Panc1 (cell line): ENCODE measurements at regions not wholly inside any gene's neighbourhood (a gene's known extent, or its start where the extent isn't known, plus 50 kb on each side); places are given as distances from the start of the nearest gene placed in this dataset.

ENCODE experiments used
- POLR2AphosphoS5 ChIP-seq: IDR thresholded peaks from 2 replicates; pipeline ENCODE4 v1.6.1; 2012; ENCODE audit warnings: mild to moderate bottlenecking, low read depth, low read length, moderate library complexity
- SIN3A ChIP-seq: IDR thresholded peaks from 2 replicates; pipeline ENCODE4 v1.6.1; 2012; ENCODE audit warnings: low read depth, mild to moderate bottlenecking, low read length, moderate library complexity, borderline replicate concordance; ENCODE audit not compliant: insufficient read depth
- TF ChIP-seq, protein P1 (sequence below): fragments of 450-650 bp; IDR thresholded peaks from 2 replicates; pipeline ENCODE4 v1.5.1; 2017; ENCODE audit warnings: mild to moderate bottlenecking

DNA sequence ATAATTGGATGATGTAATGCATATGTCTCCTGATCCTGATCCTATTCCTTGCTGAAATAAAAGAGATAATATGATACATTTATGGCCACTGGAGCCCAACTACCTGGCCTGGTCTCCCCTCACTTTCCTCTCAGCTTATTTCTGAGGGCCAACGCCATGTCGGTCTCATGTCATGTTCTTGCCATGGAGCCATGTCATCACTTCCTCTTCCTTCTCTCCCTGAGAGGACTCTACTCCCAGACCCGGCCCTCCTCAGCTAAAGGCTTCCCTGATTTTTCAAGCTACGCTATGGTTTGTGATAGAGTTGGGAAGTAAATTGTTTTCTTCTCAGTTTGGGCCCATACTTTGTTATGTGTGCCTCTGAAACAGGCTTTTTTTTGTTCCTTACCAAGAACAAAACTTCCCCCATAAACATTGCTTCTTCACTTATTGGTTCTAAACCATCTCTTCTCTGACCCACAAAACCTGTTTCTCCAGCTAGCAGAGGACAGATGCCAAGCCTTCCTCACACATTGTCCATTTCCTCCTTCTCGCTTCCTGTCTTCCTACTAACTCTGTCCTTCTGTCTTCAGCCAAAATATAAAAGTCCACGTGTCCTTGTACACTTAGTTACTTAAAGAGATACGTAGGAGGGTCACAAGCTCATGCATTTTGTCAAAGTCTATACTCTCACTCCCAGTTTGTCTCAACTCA lies 319.9 kb upstream of the DACH1 start:
- TF ChIP-seq, protein P1, sequence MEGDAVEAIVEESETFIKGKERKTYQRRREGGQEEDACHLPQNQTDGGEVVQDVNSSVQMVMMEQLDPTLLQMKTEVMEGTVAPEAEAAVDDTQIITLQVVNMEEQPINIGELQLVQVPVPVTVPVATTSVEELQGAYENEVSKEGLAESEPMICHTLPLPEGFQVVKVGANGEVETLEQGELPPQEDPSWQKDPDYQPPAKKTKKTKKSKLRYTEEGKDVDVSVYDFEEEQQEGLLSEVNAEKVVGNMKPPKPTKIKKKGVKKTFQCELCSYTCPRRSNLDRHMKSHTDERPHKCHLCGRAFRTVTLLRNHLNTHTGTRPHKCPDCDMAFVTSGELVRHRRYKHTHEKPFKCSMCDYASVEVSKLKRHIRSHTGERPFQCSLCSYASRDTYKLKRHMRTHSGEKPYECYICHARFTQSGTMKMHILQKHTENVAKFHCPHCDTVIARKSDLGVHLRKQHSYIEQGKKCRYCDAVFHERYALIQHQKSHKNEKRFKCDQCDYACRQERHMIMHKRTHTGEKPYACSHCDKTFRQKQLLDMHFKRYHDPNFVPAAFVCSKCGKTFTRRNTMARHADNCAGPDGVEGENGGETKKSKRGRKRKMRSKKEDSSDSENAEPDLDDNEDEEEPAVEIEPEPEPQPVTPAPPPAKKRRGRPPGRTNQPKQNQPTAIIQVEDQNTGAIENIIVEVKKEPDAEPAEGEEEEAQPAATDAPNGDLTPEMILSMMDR: no peak
- TF ChIP-seq POLR2AphosphoS5 (no peak), SIN3A (no peak)
